IMR-90 (cell line): ENCODE measurements at regions not wholly inside any gene's neighbourhood (a gene's known extent, or its start where the extent isn't known, plus 50 kb on each side); places are given as distances from the start of the nearest gene placed in this dataset.

Source experiments
- ATAC-seq: fragments of 200-7000 bp; cut with Tn5 transposase; 2 replicates; pipeline ENCODE4 v1.9.1; 2020; ENCODE audit warnings: low read depth, mild to moderate bottlenecking, moderate library complexity
- BruUV-seq: library from RNA; stranded (reverse); fragments of 400-500 nt; replicated peaks from 2 replicates; lab custom pipeline; 2021; lab: Mats Ljungman, UMichigan
- CTCF ChIA-PET: fragments of 300-600 bp; formaldehyde crosslinking; extraction: SDS; loops from one replicate; lab custom pipeline; 2021; ENCODE audit warnings: antibody characterized with exemption; lab: Yijun Ruan, JAX
- POLR2A ChIA-PET: fragments of 300-600 bp; sonication (Branson Sonifier 250); formaldehyde crosslinking; loops from one replicate; lab custom pipeline; 2022; ENCODE audit warnings: antibody characterized with exemption; ENCODE audit not compliant: unreplicated experiment; lab: Charles Lee
- DNase-seq: peaks from one replicate; pipeline ENCODE4 v3.0.0; 2013
- H2AFZ ChIP-seq: replicated peaks from 2 replicates; pipeline ENCODE3; 2013; ENCODE audit warnings: low read length, mild to moderate bottlenecking; ENCODE audit not compliant: poor library complexity
- H2AK5ac ChIP-seq: 2 replicates; pipeline ENCODE4 v1.6.1; 2013; ENCODE audit warnings: low read depth, low read length, inconsistent platforms
- H2AK9ac ChIP-seq: replicated peaks from 2 replicates; pipeline ENCODE3; 2013; ENCODE audit warnings: mild to moderate bottlenecking, low read depth, low read length, moderate library complexity; ENCODE audit not compliant: poor library complexity
- H2BK120ac ChIP-seq: 2 replicates; pipeline ENCODE4 v1.6.1; 2013; ENCODE audit warnings: low read depth, low read length, inconsistent platforms
- H2BK15ac ChIP-seq: 3 replicates; pipeline ENCODE4 v1.6.1; 2013; ENCODE audit warnings: low read depth, low read length, inconsistent platforms
- H2BK20ac ChIP-seq: 2 replicates; pipeline ENCODE4 v1.6.1; 2013; ENCODE audit warnings: low read depth, mild to moderate bottlenecking, inconsistent platforms, low read length, moderate library complexity
- H2BK5ac ChIP-seq: 2 replicates; pipeline ENCODE4 v1.6.1; 2013; ENCODE audit warnings: mild to moderate bottlenecking, low read depth, low read length, inconsistent platforms; ENCODE audit not compliant: poor library complexity, severe bottlenecking
- H3K14ac ChIP-seq: replicated peaks from 2 replicates; pipeline ENCODE4 v1.6.1; 2013; ENCODE audit warnings: low read depth, low read length, inconsistent platforms
- H3K18ac ChIP-seq: 2 replicates; pipeline ENCODE4 v1.6.1; 2013; ENCODE audit warnings: low read depth, low read length, control low read depth
- H3K23ac ChIP-seq: 2 replicates; pipeline ENCODE4 v1.6.1; 2013; ENCODE audit warnings: low read depth, low read length, inconsistent platforms
- H3K27ac ChIP-seq: 2 replicates; pipeline ENCODE4 v1.5.1; 2013; ENCODE audit warnings: mild to moderate bottlenecking, control low read depth, low read length; ENCODE audit not compliant: insufficient read depth
- H3K27me3 ChIP-seq: 2 replicates; pipeline ENCODE4 v1.6.1; 2013; ENCODE audit warnings: low read length; ENCODE audit not compliant: control insufficient read depth, insufficient read depth
- H3K36me3 ChIP-seq: 2 replicates; pipeline ENCODE4 v1.6.1; 2013; ENCODE audit warnings: low read length, mixed read lengths; ENCODE audit not compliant: control insufficient read depth, insufficient read depth
- H3K4ac ChIP-seq: 2 replicates; pipeline ENCODE4 v1.6.1; 2013; ENCODE audit warnings: low read depth, low read length, inconsistent platforms
- H3K4me1 ChIP-seq: 2 replicates; pipeline ENCODE4 v1.6.1; 2013; ENCODE audit warnings: low read length, mixed read lengths; ENCODE audit not compliant: control insufficient read depth, insufficient read depth
- H3K4me2 ChIP-seq: 2 replicates; pipeline ENCODE4 v1.6.1; 2013; ENCODE audit warnings: low read depth, mild to moderate bottlenecking, control low read depth, low read length, moderate library complexity
- H3K4me3 ChIP-seq: 2 replicates; pipeline ENCODE4 v1.5.1; 2013; ENCODE audit warnings: low read depth, mild to moderate bottlenecking, control low read depth, low read length, moderate library complexity; ENCODE audit not compliant: insufficient read depth
- H3K56ac ChIP-seq: 2 replicates; pipeline ENCODE4 v1.6.1; 2013; ENCODE audit warnings: low read length, inconsistent platforms; ENCODE audit not compliant: insufficient read depth; ENCODE audit errors: extremely low read depth
- H3K79me1 ChIP-seq, 2 experiments: 2 replicates each; pipeline ENCODE4 v1.6.1; 2013; ENCODE audit warnings: low read length in 2 of 2, inconsistent platforms in 1 of 2, low read depth in 1 of 2
- H3K9ac ChIP-seq: 2 replicates; pipeline ENCODE4 v1.6.1; 2013; ENCODE audit warnings: low read depth, low read length, control low read depth
- H3K9me1 ChIP-seq: 2 replicates; pipeline ENCODE4 v1.6.1; 2013; ENCODE audit warnings: low read length, inconsistent platforms; ENCODE audit not compliant: insufficient read depth
- H3K9me3 ChIP-seq: 2 replicates; pipeline ENCODE4 v1.6.1; 2013; ENCODE audit warnings: low read length; ENCODE audit not compliant: control insufficient read depth, insufficient read depth
- H4K20me1 ChIP-seq: 2 replicates; pipeline ENCODE4 v1.6.1; 2013; ENCODE audit warnings: low read length, inconsistent platforms; ENCODE audit not compliant: insufficient read depth
- H4K5ac ChIP-seq: 2 replicates; pipeline ENCODE4 v1.6.1; 2013; ENCODE audit warnings: mild to moderate bottlenecking, low read depth, low read length, control low read depth
- H4K8ac ChIP-seq, 2 experiments: 2 replicates each; pipeline ENCODE4 v1.6.1; 2013; ENCODE audit warnings: low read depth in 2 of 2, low read length in 2 of 2, control low read depth in 1 of 2, inconsistent platforms in 1 of 2
- H4K91ac ChIP-seq: 2 replicates; pipeline ENCODE4 v1.6.1; 2013; ENCODE audit warnings: low read depth, low read length, inconsistent platforms; ENCODE audit not compliant: insufficient read depth
- BHLHE40 ChIP-seq: fragments of 150-350 bp; IDR thresholded peaks from 2 replicates; pipeline ENCODE4 v1.6.1; 2016; ENCODE audit warnings: mild to moderate bottlenecking, low read depth, low read length
- CEBPB ChIP-seq: IDR thresholded peaks from 2 replicates; pipeline ENCODE4 v1.6.1; 2012; ENCODE audit warnings: low read depth, low read length, improper control_type of control experiment
- CHD1 ChIP-seq: IDR thresholded peaks from 2 replicates; pipeline ENCODE4 v1.6.1; 2012; ENCODE audit warnings: low read depth, low read length, improper control_type of control experiment
- FOS ChIP-seq: fragments of 150-350 bp; IDR thresholded peaks from 2 replicates; pipeline ENCODE4 v1.6.1; 2016; ENCODE audit warnings: low read depth, low read length
- MAZ ChIP-seq: IDR thresholded peaks from 2 replicates; pipeline ENCODE4 v1.6.1; 2012; ENCODE audit warnings: low read depth, mild to moderate bottlenecking, low read length, improper control_type of control experiment, moderate library complexity, borderline replicate concordance
- MXI1 ChIP-seq: IDR thresholded peaks from 2 replicates; pipeline ENCODE4 v1.6.1; 2012; ENCODE audit warnings: low read depth, mild to moderate bottlenecking, low read length, moderate library complexity, borderline replicate concordance
- POLR2A ChIP-seq: IDR thresholded peaks from 2 replicates; pipeline ENCODE4 v1.6.1; 2012; ENCODE audit warnings: mild to moderate bottlenecking, low read depth, low read length
- RCOR1 ChIP-seq: IDR thresholded peaks from 2 replicates; pipeline ENCODE4 v1.6.1; 2012; ENCODE audit warnings: mild to moderate bottlenecking, low read length, improper control_type of control experiment; ENCODE audit not compliant: insufficient replicate concordance
- WGBS, 2 experiments: methylation state at CpG; one replicate each; pipeline versions ENCODE4 v1.1.5 to v1.1.7; 2013; ENCODE audit warnings: missing lambda C conversion rate in 2 of 2; ENCODE audit not compliant: insufficient read length in 1 of 2; ENCODE audit errors: extremely low coverage in 2 of 2; 5-methylcytosine and 5-hydroxymethylcytosine counted together
- dilution Hi-C: fragments of 300-500 bp; cut with HindIII; formaldehyde crosslinking; loops from one replicate; pipeline ENCODE4 v1.14.3; 2018; ENCODE audit warnings: low sequenced_read_pairs; ENCODE audit not compliant: unreplicated experiment
- in situ Hi-C: fragments of 300-500 bp; cut with MboI; formaldehyde crosslinking; loops from 3 replicates; pipeline ENCODE4 v1.14.3; 2019; ENCODE audit warnings: low sequenced_read_pairs, inconsistent platforms, mixed read lengths
- intact Hi-C: fragments of 100-400 bp; cut with micrococcal nuclease; formaldehyde crosslinking; loops from 2 replicates; pipeline ENCODE4 v1.10.0; 2022
- TF ChIP-seq, protein P1 (sequence below): fragments of 150-350 bp; IDR thresholded peaks from 2 replicates; pipeline ENCODE4 v1.6.1; 2017; ENCODE audit warnings: mild to moderate bottlenecking, antibody characterized with exemption, low read length, low read depth

DNA sequence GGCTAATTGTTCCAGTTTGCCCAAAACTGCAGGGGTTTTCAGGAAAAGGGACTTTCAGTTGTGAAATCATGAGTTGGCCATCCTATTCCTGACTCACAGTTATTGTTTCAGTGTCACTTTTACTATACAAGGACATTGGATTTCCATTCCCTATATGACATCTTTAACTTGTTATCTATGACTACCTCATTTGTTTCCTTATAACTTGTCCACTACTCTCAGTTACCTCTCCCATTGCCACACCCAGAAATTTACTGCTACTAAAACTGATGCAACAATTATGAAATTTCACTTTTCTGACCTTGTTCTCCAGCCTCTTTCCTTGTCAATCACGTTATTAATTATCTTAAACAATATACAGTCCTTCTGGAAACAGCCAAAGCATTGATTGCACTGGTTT is 116.5 kb upstream of the ZNF804A start:
- Histone ChIP-seq H3K4me2 (no peak overlapping the region), H3K23ac (no peak overlapping the region), H2BK15ac (no peak overlapping the region), H3K36me3 (no peaks in the 10 kb centered on the region), H3K14ac (no peak overlapping the region), H3K9ac (no peak overlapping the region), H3K79me1 (no peaks in the 10 kb centered on the region), H3K18ac (no peak overlapping the region), H4K8ac (no peak overlapping the region), H3K9me3 (peaks cover 2% of the 10 kb centered on the region; the same call in 1 of the 2 replicates), H2AK9ac (no peak overlapping the region), H2BK120ac (no peak overlapping the region), H3K56ac (no peak overlapping the region), H4K20me1 (no peaks in the 10 kb centered on the region), H2AFZ (no peak overlapping the region), H3K4me1 (no peaks in the 10 kb centered on the region), H3K9me1 (no peaks in the 10 kb centered on the region), H3K27ac (no peak overlapping the region), H2BK20ac (no peak overlapping the region), H2BK5ac (no peak overlapping the region), H3K4me3 (no peak overlapping the region), H3K27me3 (no peaks in the 10 kb centered on the region), H2AK5ac (no peak overlapping the region), H4K91ac (no peak overlapping the region), H4K5ac (no peak overlapping the region), H3K4ac (no peak overlapping the region)
- in situ Hi-C loops: no loop called here
- 0% methylated on average over 1 of the region's 1 CpG; no CpG with 5 or more reads in 1 of the 2 experiments for WGBS, 2 experiments
- CTCF ChIA-PET: no interaction called here
- DNase-seq (no peak), ATAC-seq (no peak)
- intact Hi-C loops: no loop called here
- no peak for TF ChIP-seq MXI1
- TF ChIP-seq FOS: no peak
- TF ChIP-seq POLR2A: no peak
- TF ChIP-seq BHLHE40: no peak
- TF ChIP-seq CHD1: no peak
- TF ChIP-seq RCOR1: no peak
- TF ChIP-seq, protein P1, sequence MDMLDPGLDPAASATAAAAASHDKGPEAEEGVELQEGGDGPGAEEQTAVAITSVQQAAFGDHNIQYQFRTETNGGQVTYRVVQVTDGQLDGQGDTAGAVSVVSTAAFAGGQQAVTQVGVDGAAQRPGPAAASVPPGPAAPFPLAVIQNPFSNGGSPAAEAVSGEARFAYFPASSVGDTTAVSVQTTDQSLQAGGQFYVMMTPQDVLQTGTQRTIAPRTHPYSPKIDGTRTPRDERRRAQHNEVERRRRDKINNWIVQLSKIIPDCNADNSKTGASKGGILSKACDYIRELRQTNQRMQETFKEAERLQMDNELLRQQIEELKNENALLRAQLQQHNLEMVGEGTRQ: no peak
- no peak for TF ChIP-seq MAZ
- no peak for TF ChIP-seq CEBPB
- dilution Hi-C loops: no loop called here
- POLR2A ChIA-PET: no interaction called here
- no TSS peak for BruUV-seq
